ENCODE measurements at regions not wholly inside any gene's neighbourhood (a gene's known extent, or its start where the extent isn't known, plus 50 kb on each side); places are given as distances from the start of the nearest gene placed in this dataset.

GRCh38 chr11:37762079-37762478, 1164.0 kb upstream of the RAG2 start:
- in situ Hi-C loops (cut with HindIII; ENCODE audit: low pct_unique_long_range_greater_than_20kb, low sequenced_read_pairs): no loop called here
- DNase-seq (ENCODE audit: low read depth, low spot score) (no peak), ATAC-seq (no peak)
- no peaks in the 10 kb centered on the region for H3K4me1 ChIP-seq (ENCODE audit: control insufficient read depth, insufficient read depth, low read length)
- POLR2A ChIA-PET: no interaction called here
- H3K27ac ChIP-seq (ENCODE audit: low read length): no peak overlapping the region
- intact Hi-C loops (cut with micrococcal nuclease; ENCODE audit: unreplicated experiment): no loop called here
- H3K4me3 ChIP-seq (ENCODE audit: low read depth in 2 of 2, low read length in 2 of 2): no peak overlapping the region
- TF ChIP-seq TCF7L2 (IDR thresholded peaks at IDR 0.05; ENCODE audit: low read depth, low read length) (no peak), SIN3A (IDR thresholded peaks at IDR 0.05; ENCODE audit: borderline replicate concordance, insufficient read depth, low read depth, low read length) (no peak), REST (IDR thresholded peaks at IDR 0.05; ENCODE audit: insufficient read depth in 1 of 2, low read depth in 2 of 2, low read length in 1 of 2) (no peak), POLR2AphosphoS5 (IDR thresholded peaks at IDR 0.05; ENCODE audit: low read depth, low read length) (no peak)
- TF ChIP-seq, protein P1, sequence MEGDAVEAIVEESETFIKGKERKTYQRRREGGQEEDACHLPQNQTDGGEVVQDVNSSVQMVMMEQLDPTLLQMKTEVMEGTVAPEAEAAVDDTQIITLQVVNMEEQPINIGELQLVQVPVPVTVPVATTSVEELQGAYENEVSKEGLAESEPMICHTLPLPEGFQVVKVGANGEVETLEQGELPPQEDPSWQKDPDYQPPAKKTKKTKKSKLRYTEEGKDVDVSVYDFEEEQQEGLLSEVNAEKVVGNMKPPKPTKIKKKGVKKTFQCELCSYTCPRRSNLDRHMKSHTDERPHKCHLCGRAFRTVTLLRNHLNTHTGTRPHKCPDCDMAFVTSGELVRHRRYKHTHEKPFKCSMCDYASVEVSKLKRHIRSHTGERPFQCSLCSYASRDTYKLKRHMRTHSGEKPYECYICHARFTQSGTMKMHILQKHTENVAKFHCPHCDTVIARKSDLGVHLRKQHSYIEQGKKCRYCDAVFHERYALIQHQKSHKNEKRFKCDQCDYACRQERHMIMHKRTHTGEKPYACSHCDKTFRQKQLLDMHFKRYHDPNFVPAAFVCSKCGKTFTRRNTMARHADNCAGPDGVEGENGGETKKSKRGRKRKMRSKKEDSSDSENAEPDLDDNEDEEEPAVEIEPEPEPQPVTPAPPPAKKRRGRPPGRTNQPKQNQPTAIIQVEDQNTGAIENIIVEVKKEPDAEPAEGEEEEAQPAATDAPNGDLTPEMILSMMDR (IDR thresholded peaks at IDR 0.05): no peak
- CTCF ChIA-PET: no interaction called here
- no peaks in the 10 kb centered on the region for H3K27me3 ChIP-seq (ENCODE audit: control insufficient read depth, insufficient read depth, low read length)
- no TSS peak for BruUV-seq (replicated peaks)
- H3K36me3 ChIP-seq (ENCODE audit: control insufficient read depth, insufficient read depth, low read length): no peaks in the 10 kb centered on the region
- no peaks in the 10 kb centered on the region for H3K9me3 ChIP-seq (ENCODE audit: control insufficient read depth, insufficient read depth, low read depth, low read length)

DNA sequence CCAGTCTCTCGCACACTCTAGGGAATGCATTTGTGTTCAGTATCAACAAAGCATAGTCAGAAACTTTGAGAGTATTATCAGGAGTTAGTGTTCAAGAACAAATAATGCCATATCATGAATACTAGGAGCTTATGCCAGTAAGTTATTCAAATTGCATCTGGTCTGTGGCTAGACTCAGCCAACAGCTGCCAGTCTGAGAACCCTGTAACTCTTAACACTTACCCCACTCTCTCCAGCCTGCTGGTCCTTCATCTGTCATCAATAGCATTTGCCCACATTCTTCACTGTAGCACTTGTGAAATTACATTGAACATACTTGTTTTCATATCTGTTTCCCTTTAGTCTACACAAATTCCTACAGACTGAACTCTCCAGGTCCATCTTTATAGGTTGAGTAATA, 1157.5 kb upstream of the RAG2 start:
- Histone ChIP-seq H3K9me3 (ENCODE audit: control insufficient read depth, insufficient read depth, low read depth, low read length) (no peaks in the 10 kb centered on the region), H3K4me1 (ENCODE audit: control insufficient read depth, insufficient read depth, low read length) (no peaks in the 10 kb centered on the region), H3K27ac (ENCODE audit: low read length) (no peak overlapping the region), H3K27me3 (ENCODE audit: control insufficient read depth, insufficient read depth, low read length) (no peaks in the 10 kb centered on the region), H3K36me3 (ENCODE audit: control insufficient read depth, insufficient read depth, low read length) (no peaks in the 10 kb centered on the region), H3K4me3 (ENCODE audit: low read depth in 2 of 2, low read length in 2 of 2) (no peak overlapping the region)
- CTCF ChIA-PET: no interaction called here
- intact Hi-C loops (cut with micrococcal nuclease; ENCODE audit: unreplicated experiment): no loop called here
- DNase-seq (ENCODE audit: low read depth, low spot score) (no peak), ATAC-seq (no peak)
- in situ Hi-C loops (cut with HindIII; ENCODE audit: low pct_unique_long_range_greater_than_20kb, low sequenced_read_pairs): no loop called here
- POLR2A ChIA-PET: no interaction called here
- TF ChIP-seq, protein P1 (IDR thresholded peaks at IDR 0.05): no peak
- TF ChIP-seq REST (IDR thresholded peaks at IDR 0.05; ENCODE audit: insufficient read depth in 1 of 2, low read depth in 2 of 2, low read length in 1 of 2) (no peak), TCF7L2 (IDR thresholded peaks at IDR 0.05; ENCODE audit: low read depth, low read length) (no peak), SIN3A (IDR thresholded peaks at IDR 0.05; ENCODE audit: borderline replicate concordance, insufficient read depth, low read depth, low read length) (no peak), POLR2AphosphoS5 (IDR thresholded peaks at IDR 0.05; ENCODE audit: low read depth, low read length) (no peak)
- BruUV-seq (replicated peaks): no TSS peak

Measured in Panc1 (cell line).